Body of pancreas (tissue), 4 donors: ENCODE measurements at regions not wholly inside any gene's neighbourhood (a gene's known extent, or its start where the extent isn't known, plus 50 kb on each side); places are given as distances from the start of the nearest gene placed in this dataset.

Experiments used
- POLR2A ChIP-seq, 3 donors: fragments of 450-650 bp; IDR thresholded peaks; one replicate each; pipeline ENCODE4 v1.6.1; 2016; ENCODE audit warnings: antibody characterized with exemption in 3 of 3, mild to moderate bottlenecking in 2 of 3
- TF ChIP-seq, protein P1 (sequence below), 7 experiments: fragments of 450-650 bp in 4 of 7; fragments of 200-600 bp in 3 of 7; sonication (generic) in 3 of 7; IDR thresholded peaks; one replicate each; pipeline ENCODE4 v1.5.1; 2016 to 2019; ENCODE audit warnings: antibody characterized with exemption in 7 of 7

DNA sequence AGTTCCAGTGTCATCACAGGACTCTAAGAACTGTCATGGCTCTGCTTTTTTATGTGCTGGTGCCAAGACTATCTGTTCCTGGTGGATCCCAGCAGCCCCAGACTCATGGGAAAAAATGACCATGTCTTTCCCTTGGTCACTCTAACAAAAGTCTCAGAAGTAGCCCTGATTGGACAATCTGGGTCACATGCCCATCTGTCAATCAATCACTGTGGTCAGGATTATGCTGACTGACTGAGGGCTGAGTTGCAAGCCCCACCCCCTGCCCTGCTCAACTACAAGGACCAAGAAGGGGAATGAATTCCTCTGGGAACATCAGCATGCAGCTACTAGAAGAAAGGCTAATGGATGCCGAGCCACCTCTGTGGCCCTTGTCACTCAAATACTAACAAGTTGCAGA is 91.6 kb downstream of the EDN3 start:
- no peak for TF ChIP-seq POLR2A (IDR thresholded peaks at IDR 0.05)
- TF ChIP-seq, protein P1, sequence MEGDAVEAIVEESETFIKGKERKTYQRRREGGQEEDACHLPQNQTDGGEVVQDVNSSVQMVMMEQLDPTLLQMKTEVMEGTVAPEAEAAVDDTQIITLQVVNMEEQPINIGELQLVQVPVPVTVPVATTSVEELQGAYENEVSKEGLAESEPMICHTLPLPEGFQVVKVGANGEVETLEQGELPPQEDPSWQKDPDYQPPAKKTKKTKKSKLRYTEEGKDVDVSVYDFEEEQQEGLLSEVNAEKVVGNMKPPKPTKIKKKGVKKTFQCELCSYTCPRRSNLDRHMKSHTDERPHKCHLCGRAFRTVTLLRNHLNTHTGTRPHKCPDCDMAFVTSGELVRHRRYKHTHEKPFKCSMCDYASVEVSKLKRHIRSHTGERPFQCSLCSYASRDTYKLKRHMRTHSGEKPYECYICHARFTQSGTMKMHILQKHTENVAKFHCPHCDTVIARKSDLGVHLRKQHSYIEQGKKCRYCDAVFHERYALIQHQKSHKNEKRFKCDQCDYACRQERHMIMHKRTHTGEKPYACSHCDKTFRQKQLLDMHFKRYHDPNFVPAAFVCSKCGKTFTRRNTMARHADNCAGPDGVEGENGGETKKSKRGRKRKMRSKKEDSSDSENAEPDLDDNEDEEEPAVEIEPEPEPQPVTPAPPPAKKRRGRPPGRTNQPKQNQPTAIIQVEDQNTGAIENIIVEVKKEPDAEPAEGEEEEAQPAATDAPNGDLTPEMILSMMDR (IDR thresholded peaks at IDR 0.05): no peak
